Natural killer cell (primary cell): ENCODE measurements at regions not wholly inside any gene's neighbourhood (a gene's known extent, or its start where the extent isn't known, plus 50 kb on each side); places are given as distances from the start of the nearest gene placed in this dataset.

Experiments used
- ATAC-seq, 3 donors: fragments of 150-1000 bp in 2 of 3; fragments of 200-7000 bp in 1 of 3; cut with Tn5 transposase; 1 replicate in 1 of 3; 2 replicates in 2 of 3; pipeline ENCODE4 v1.10.0; 2021; ENCODE audit warnings: mild to moderate bottlenecking in 2 of 3, moderate library complexity in 2 of 3
- DNase-seq, 2 donors: peaks; one replicate each; pipeline versions ENCODE4 v3.0.0 to v3.0.0-alpha.2; 2013 to 2021; ENCODE audit warnings: mixed read lengths in 1 of 2
- H3K27ac ChIP-seq: one replicate; pipeline ENCODE4 v1.5.1; 2013; ENCODE audit warnings: mild to moderate bottlenecking, low read length
- H3K27me3 ChIP-seq: one replicate; pipeline ENCODE4 v1.6.1; 2013; ENCODE audit warnings: low read length; ENCODE audit not compliant: control insufficient read depth, insufficient read depth
- H3K36me3 ChIP-seq: one replicate; pipeline ENCODE4 v1.6.1; 2013; ENCODE audit warnings: low read length; ENCODE audit not compliant: control insufficient read depth, insufficient read depth
- H3K4me1 ChIP-seq: one replicate; pipeline ENCODE4 v1.6.1; 2013; ENCODE audit warnings: low read length; ENCODE audit not compliant: control insufficient read depth, insufficient read depth
- H3K4me3 ChIP-seq: one replicate; pipeline ENCODE4 v1.5.1; 2013; ENCODE audit warnings: low read length
- H3K9me3 ChIP-seq: one replicate; pipeline ENCODE4 v1.6.1; 2013; ENCODE audit warnings: low read length; ENCODE audit not compliant: control insufficient read depth, insufficient read depth
- H3K27ac Mint-ChIP-seq, 2 donors: one replicate each; pipeline ENCODE4 v1.8.0; 2022; ENCODE audit warnings: mild to moderate bottlenecking in 2 of 2, mixed read lengths in 2 of 2, moderate library complexity in 1 of 2
- H3K27me3 Mint-ChIP-seq, 2 donors: one replicate each; pipeline ENCODE4 v1.8.0; 2022; ENCODE audit warnings: low read depth in 2 of 2, mixed read lengths in 2 of 2
- H3K36me3 Mint-ChIP-seq: one replicate; pipeline ENCODE4 v1.8.0; 2022; ENCODE audit warnings: mixed read lengths
- H3K4me1 Mint-ChIP-seq, 2 donors: one replicate each; pipeline ENCODE4 v1.8.0; 2022; ENCODE audit warnings: mixed read lengths in 2 of 2
- H3K4me3 Mint-ChIP-seq: one replicate; pipeline ENCODE4 v1.8.0; 2022; ENCODE audit warnings: mild to moderate bottlenecking, moderate library complexity, mixed read lengths
- H3K9me3 Mint-ChIP-seq, 2 donors: one replicate each; pipeline ENCODE4 v1.8.0; 2022; ENCODE audit warnings: mixed read lengths in 2 of 2
- WGBS: methylation state at CpG from one replicate; pipeline ENCODE4 v1.1.7; 2013; ENCODE audit warnings: missing lambda C conversion rate; ENCODE audit not compliant: insufficient coverage; 5-methylcytosine and 5-hydroxymethylcytosine counted together
- intact Hi-C: fragments of 100-400 bp; cut with micrococcal nuclease; formaldehyde crosslinking; loops from one replicate; pipeline ENCODE4 v1.14.2; 2022
- TF ChIP-seq, protein P1 (sequence below): fragments of 200-600 bp; IDR thresholded peaks from one replicate; pipeline ENCODE4 v1.8.0; 2022; ENCODE audit warnings: antibody characterized with exemption

DNA sequence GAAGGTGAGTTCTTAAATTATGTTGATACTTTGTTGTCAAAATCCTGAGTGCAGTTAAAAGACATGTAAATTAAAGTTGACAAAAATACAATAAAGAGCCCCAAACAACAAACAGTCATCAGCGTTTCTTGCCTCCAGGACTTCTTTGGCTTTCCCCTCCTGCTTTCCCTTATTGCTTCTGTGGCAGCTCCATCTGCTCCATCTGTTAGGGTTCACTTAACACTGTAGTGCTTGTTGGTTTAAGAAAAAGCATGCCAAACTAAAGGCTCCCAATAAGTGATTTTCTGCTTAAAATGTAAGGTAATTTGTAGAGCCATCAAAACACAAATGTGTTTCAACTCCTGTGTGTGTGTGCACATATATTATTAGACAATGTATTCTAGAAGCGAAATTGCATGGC lies 254.3 kb upstream of the GNAI1 start:
- H3K4me1 Mint-ChIP-seq = no peaks in the 10 kb centered on the region
- H3K36me3 Mint-ChIP-seq = no peaks in the 10 kb centered on the region
- no peak overlapping the region for H3K4me3 ChIP-seq
- DNase-seq (no peak), ATAC-seq (no peak)
- no peak overlapping the region for H3K27ac Mint-ChIP-seq
- no peaks in the 10 kb centered on the region for H3K27me3 ChIP-seq
- no peaks in the 10 kb centered on the region for H3K9me3 ChIP-seq
- no peaks in the 10 kb centered on the region for H3K27me3 Mint-ChIP-seq
- H3K36me3 ChIP-seq = no peaks in the 10 kb centered on the region
- 100% methylated on average over 1 of the region's 2 CpGs for WGBS
- peaks cover 3 to 8% of the 10 kb centered on the region in 2 donors for H3K9me3 Mint-ChIP-seq
- TF ChIP-seq, protein P1, sequence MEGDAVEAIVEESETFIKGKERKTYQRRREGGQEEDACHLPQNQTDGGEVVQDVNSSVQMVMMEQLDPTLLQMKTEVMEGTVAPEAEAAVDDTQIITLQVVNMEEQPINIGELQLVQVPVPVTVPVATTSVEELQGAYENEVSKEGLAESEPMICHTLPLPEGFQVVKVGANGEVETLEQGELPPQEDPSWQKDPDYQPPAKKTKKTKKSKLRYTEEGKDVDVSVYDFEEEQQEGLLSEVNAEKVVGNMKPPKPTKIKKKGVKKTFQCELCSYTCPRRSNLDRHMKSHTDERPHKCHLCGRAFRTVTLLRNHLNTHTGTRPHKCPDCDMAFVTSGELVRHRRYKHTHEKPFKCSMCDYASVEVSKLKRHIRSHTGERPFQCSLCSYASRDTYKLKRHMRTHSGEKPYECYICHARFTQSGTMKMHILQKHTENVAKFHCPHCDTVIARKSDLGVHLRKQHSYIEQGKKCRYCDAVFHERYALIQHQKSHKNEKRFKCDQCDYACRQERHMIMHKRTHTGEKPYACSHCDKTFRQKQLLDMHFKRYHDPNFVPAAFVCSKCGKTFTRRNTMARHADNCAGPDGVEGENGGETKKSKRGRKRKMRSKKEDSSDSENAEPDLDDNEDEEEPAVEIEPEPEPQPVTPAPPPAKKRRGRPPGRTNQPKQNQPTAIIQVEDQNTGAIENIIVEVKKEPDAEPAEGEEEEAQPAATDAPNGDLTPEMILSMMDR = no peak
- H3K27ac ChIP-seq = no peak overlapping the region
- no peaks in the 10 kb centered on the region for H3K4me1 ChIP-seq
- H3K4me3 Mint-ChIP-seq = no peak overlapping the region
- intact Hi-C loops = no loop called here

DNA sequence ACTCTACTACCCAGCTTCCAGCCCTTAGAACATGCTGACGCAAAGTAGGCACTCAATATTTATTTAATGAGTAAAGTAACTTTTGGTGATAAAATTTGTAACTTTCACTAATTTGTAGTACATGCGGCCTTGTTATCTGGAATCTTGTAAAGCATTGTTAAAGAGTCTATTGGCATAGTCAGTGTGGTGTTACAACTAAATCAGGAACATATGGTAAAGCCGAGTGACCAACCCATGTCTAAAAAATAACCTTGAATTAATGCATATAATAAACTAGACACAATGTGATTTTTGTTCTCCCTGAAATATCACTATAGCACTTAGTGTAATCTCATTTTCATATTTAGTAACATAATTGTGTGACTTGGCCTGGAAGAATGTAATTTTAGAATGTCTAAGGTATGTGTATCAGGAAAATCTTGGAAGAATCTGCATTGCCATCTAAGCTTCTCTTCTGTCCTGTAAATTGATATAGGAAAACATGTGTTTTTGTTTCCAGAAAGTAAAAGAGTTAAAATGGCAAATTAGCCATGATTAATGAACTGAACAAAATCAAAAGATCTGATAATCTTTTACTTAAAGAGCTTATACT lies 256.7 kb upstream of the GNAI1 start:
- no peaks in the 10 kb centered on the region for H3K27me3 Mint-ChIP-seq
- intact Hi-C loops = no loop called here

DNA sequence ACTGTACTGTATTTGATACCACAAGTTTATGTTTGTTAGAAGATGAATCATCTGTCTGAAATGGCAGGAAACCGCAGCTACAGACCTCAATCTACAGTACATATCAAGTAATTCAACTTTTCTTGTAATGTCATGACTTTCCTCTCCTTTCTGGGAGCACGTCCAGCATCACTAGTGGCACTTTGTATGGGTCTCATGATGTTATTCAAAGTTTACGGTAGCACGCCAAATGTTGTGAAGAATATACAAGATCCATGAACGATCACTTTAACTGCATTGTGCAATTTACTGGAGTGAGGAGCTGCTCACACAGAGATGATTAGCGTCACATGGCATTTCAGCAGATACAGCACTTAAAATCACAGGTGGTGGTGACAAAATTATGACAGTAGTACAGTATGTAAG lies 257.8 kb upstream of the GNAI1 start:
- TF ChIP-seq, protein P1 = no peak
- no peaks in the 10 kb centered on the region for H3K4me1 ChIP-seq
- H3K4me3 ChIP-seq = no peak overlapping the region
- no peaks in the 10 kb centered on the region for H3K36me3 Mint-ChIP-seq
- DNase-seq (no peak), ATAC-seq (no peak)
- no peak overlapping the region for H3K27ac Mint-ChIP-seq
- intact Hi-C loops = no loop called here
- WGBS = 79% methylated on average over 6 of the region's 6 CpGs
- H3K4me3 Mint-ChIP-seq = no peak overlapping the region
- no peaks in the 10 kb centered on the region for H3K36me3 ChIP-seq
- H3K27me3 Mint-ChIP-seq = no peaks in the 10 kb centered on the region
- H3K9me3 Mint-ChIP-seq = peaks cover 0 to 8% of the 10 kb centered on the region in 2 donors
- no peaks in the 10 kb centered on the region for H3K9me3 ChIP-seq
- no peak overlapping the region for H3K27ac ChIP-seq
- no peaks in the 10 kb centered on the region for H3K27me3 ChIP-seq
- H3K4me1 Mint-ChIP-seq = no peaks in the 10 kb centered on the region

More for the DNA sequence above, 256.7 kb upstream of the GNAI1 start:
- Histone ChIP-seq H3K4me1 (no peaks in the 10 kb centered on the region), H3K27ac (no peak overlapping the region), H3K27me3 (no peaks in the 10 kb centered on the region), H3K9me3 (no peaks in the 10 kb centered on the region), H3K36me3 (no peaks in the 10 kb centered on the region), H3K4me3 (no peak overlapping the region)
- TF ChIP-seq, protein P1 = no peak
- 100% methylated on average over 1 of the region's 3 CpGs for WGBS
- ATAC-seq (no peak), DNase-seq (no peak)
- Mint-ChIP-seq H3K36me3 (no peaks in the 10 kb centered on the region), H3K4me1 (no peaks in the 10 kb centered on the region), H3K9me3 (peaks cover 3 to 8% of the 10 kb centered on the region in 2 donors), H3K4me3 (no peak overlapping the region), H3K27ac (no peak overlapping the region)

DNA sequence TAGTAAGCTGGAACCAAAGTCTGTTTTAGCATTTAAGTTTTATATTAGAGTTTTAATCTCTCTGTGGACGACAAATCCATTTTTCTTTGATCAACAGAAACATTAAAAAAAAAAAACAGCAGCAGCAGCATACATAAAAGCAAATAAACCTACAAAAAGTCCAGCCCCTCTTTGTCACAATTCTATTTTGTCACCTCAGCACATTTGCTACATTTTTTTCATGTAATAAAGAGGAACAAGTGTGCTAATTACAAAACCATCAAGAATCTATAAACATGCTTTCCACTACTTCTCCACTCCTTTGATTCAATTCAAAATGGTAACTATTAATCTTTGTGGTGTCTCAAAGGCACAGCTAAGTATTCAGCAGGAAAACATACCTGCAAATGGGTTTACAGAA lies 259.8 kb upstream of the GNAI1 start:
- Histone ChIP-seq H3K36me3 (no peaks in the 10 kb centered on the region), H3K27ac (no peak overlapping the region), H3K4me1 (no peaks in the 10 kb centered on the region), H3K9me3 (no peaks in the 10 kb centered on the region), H3K4me3 (no peak overlapping the region), H3K27me3 (no peaks in the 10 kb centered on the region)
- intact Hi-C loops = no loop called here
- H3K4me3 Mint-ChIP-seq = no peak overlapping the region
- no peak for ATAC-seq
- H3K4me1 Mint-ChIP-seq = no peaks in the 10 kb centered on the region
- H3K36me3 Mint-ChIP-seq = no peaks in the 10 kb centered on the region
- peaks cover 4 to 7% of the 10 kb centered on the region in 2 donors for H3K9me3 Mint-ChIP-seq
- TF ChIP-seq, protein P1 = no peak
- no peak overlapping the region for H3K27ac Mint-ChIP-seq
- WGBS = no CpG with 5 or more reads among the region's 1 CpG
- no peaks in the 10 kb centered on the region for H3K27me3 Mint-ChIP-seq
- DNase-seq = no peak
